ENCODE measurements at regions not wholly inside any gene's neighbourhood (a gene's known extent, or its start where the extent isn't known, plus 50 kb on each side); places are given as distances from the start of the nearest gene placed in this dataset.

DNA sequence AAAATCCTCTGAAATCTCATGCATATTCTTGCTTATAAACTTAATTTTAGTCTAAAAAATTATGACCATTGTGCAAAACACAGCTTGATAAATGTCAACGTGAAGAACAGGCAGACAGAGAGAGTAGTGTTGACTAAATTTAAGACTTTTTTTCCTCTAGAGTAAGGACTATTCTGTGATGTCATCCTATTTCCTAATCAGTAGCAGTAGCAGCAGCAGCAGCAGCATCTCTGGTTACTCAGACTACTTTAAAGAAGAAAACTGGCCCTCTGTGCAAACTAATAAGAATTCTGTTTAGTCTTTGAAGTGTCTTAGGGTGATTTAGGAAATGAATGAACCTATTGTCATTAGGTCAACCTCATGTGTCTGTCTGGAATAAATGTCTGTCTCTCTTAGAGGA is 403.0 kb downstream of the HINT1 start:
- TF ChIP-seq, protein P1, sequence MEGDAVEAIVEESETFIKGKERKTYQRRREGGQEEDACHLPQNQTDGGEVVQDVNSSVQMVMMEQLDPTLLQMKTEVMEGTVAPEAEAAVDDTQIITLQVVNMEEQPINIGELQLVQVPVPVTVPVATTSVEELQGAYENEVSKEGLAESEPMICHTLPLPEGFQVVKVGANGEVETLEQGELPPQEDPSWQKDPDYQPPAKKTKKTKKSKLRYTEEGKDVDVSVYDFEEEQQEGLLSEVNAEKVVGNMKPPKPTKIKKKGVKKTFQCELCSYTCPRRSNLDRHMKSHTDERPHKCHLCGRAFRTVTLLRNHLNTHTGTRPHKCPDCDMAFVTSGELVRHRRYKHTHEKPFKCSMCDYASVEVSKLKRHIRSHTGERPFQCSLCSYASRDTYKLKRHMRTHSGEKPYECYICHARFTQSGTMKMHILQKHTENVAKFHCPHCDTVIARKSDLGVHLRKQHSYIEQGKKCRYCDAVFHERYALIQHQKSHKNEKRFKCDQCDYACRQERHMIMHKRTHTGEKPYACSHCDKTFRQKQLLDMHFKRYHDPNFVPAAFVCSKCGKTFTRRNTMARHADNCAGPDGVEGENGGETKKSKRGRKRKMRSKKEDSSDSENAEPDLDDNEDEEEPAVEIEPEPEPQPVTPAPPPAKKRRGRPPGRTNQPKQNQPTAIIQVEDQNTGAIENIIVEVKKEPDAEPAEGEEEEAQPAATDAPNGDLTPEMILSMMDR (IDR thresholded peaks at IDR 0.05; ENCODE audit: low read depth, low read length): no peak
- TF ChIP-seq POLR2A (IDR thresholded peaks at IDR 0.05; ENCODE audit: extremely low read depth, insufficient read length): no peak
